Stimulated activated CD4-positive, alpha-beta T cell treated with anti-CD3 and anti-CD28 coated beads, Interleukin-2, amount 100 ng/mL, for 4 hours (primary cell): ENCODE measurements at regions not wholly inside any gene's neighbourhood (a gene's known extent, or its start where the extent isn't known, plus 50 kb on each side); places are given as distances from the start of the nearest gene placed in this dataset.

Experiments
- DNase-seq: peaks from one replicate; pipeline ENCODE4 v3.0.0-alpha.2; 2020; ENCODE audit warnings: low read depth

- DNase-seq = no peak
Measured at GRCh38 chr11:19463976-19464375, 223.2 kb upstream of the E2F8 start.

GRCh38 chr11:19460718-19461405 lies 220.1 kb upstream of the E2F8 start:
- DNase-seq = no peak

- no peak for DNase-seq
Measured at GRCh38 chr11:19459240-19459639, 218.5 kb upstream of the E2F8 start.

- no peak for DNase-seq
Measured at GRCh38 chr11:19458721-19459120, 218.0 kb upstream of the E2F8 start.

GRCh38 chr11:19458231-19458630 lies 217.5 kb upstream of the E2F8 start:
- DNase-seq = no peak

GRCh38 chr11:19455731-19456130 lies 215.0 kb upstream of the E2F8 start:
- no peak for DNase-seq

- DNase-seq = no peak
Measured at GRCh38 chr11:19453651-19454257, 213.0 kb upstream of the E2F8 start.

- DNase-seq = no peak
Measured at GRCh38 chr11:19451609-19452008, 210.9 kb upstream of the E2F8 start.

- no peak for DNase-seq
Measured at GRCh38 chr11:19450282-19450681, 209.5 kb upstream of the E2F8 start.

GRCh38 chr11:19448651-19449050 lies 207.9 kb upstream of the E2F8 start:
- no peak for DNase-seq

GRCh38 chr11:19447150-19447566 lies 206.4 kb upstream of the E2F8 start:
- DNase-seq = no peak

- no peak for DNase-seq
Measured at GRCh38 chr11:19445771-19446170, 205.0 kb upstream of the E2F8 start.

GRCh38 chr11:19444231-19444630 lies 203.5 kb upstream of the E2F8 start:
- DNase-seq = no peak

GRCh38 chr11:19442554-19442910 lies 201.8 kb upstream of the E2F8 start:
- no peak for DNase-seq

- DNase-seq = peak; percentile 0
Measured at GRCh38 chr11:19441752-19442553, 201.2 kb upstream of the E2F8 start.

GRCh38 chr11:19441288-19441687 lies 200.5 kb upstream of the E2F8 start:
- DNase-seq = no peak

- no peak for DNase-seq
Measured at GRCh38 chr11:19437760-19438159, 197.0 kb upstream of the E2F8 start.

- no peak for DNase-seq
Measured at GRCh38 chr11:19436932-19437331, 196.2 kb upstream of the E2F8 start.

- no peak for DNase-seq
Measured at GRCh38 chr11:19435306-19435989, 194.7 kb upstream of the E2F8 start.

GRCh38 chr11:19433791-19434190 lies 193.0 kb upstream of the E2F8 start:
- no peak for DNase-seq

GRCh38 chr11:19433367-19433766 lies 192.6 kb upstream of the E2F8 start:
- DNase-seq = no peak

- no peak for DNase-seq
Measured at GRCh38 chr11:19432370-19433061, 191.8 kb upstream of the E2F8 start.
